Motor neuron (in vitro differentiated cells): ENCODE measurements at regions not wholly inside any gene's neighbourhood (a gene's known extent, or its start where the extent isn't known, plus 50 kb on each side); places are given as distances from the start of the nearest gene placed in this dataset.

ENCODE experiments used
- ATAC-seq, 8 experiments: fragments of 200-7000 bp; cut with Tn5 transposase; replicated peaks in 6 of 8; 2 replicates each; pipeline ENCODE4 v1.8.0; 2021; ENCODE audit warnings: mild to moderate bottlenecking in 8 of 8, moderate library complexity in 8 of 8
- H3K27ac ChIP-seq, 2 donors: fragments of 250-450 bp; sonication (Bioruptor Pico); 2 replicates each; pipeline ENCODE4 v1.9.0; 2021; ENCODE audit warnings: antibody characterized with exemption in 2 of 2, mild to moderate bottlenecking in 2 of 2, moderate library complexity in 1 of 2
- H3K4me1 ChIP-seq, 2 donors: fragments of 250-450 bp; sonication (Bioruptor Pico); replicated peaks in 1 of 2; 2 replicates each; pipeline ENCODE4 v1.6.1; 2021; ENCODE audit warnings: antibody characterized with exemption in 2 of 2, mild to moderate bottlenecking in 2 of 2, moderate library complexity in 1 of 2
- H3K4me3 ChIP-seq, 5 donors: fragments of 250-450 bp; sonication (Bioruptor Pico); 2 replicates each; pipeline ENCODE4 v1.9.0; 2021; ENCODE audit warnings: antibody characterized with exemption in 5 of 5, mild to moderate bottlenecking in 5 of 5, moderate library complexity in 4 of 5
- WGBS, 10 experiments: fragments of 450-650 bp; shearing (Covaris generic); methylation state at CpG; one replicate each; pipeline ENCODE4 v1.0.0; 2022; 5-methylcytosine and 5-hydroxymethylcytosine counted together
- in situ Hi-C, 9 experiments: fragments of 400-800 bp; cut with MboI; loops; one replicate each; pipeline ENCODE4 v1.15.0; 2021; ENCODE audit warnings: low sequenced_read_pairs in 9 of 9, low pct_unique_long_range_greater_than_20kb in 2 of 9; ENCODE audit not compliant: unreplicated experiment in 9 of 9

DNA sequence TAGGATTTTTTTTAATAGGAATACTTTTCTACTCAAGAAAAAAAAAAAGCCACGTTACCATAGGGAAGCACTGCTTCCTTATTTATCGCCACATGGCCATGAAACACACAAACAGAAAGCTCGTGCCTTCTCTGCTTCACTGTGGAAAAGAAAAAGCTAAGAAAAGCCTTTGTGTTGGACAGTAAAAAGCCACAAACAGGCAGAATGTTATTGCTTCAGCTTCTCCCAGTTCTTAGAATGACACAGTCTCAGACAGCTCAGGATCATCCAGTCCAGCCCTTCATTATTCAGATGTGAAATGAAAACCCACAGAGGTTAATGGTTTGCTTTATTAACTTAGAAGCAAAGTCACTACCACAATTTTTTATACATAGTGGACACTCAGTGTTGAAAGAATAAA is 181.6 kb upstream of the NOCT start:
- Histone ChIP-seq H3K4me1 (peaks cover 16 to 23% of the 10 kb centered on the region in 2 donors), H3K4me3 (no peak overlapping the region), H3K27ac (no peak overlapping the region)
- peak in 6 of 8 experiments; percentile 23 to 88 (median 69) for ATAC-seq
- WGBS, 10 experiments, result 8 to 82% (median 63%) methylated on average over 2 to 3 of the region's 3 CpGs; no CpG with 5 or more reads in 1 of the 10 experiments
- in situ Hi-C loops, result no loop called here

DNA sequence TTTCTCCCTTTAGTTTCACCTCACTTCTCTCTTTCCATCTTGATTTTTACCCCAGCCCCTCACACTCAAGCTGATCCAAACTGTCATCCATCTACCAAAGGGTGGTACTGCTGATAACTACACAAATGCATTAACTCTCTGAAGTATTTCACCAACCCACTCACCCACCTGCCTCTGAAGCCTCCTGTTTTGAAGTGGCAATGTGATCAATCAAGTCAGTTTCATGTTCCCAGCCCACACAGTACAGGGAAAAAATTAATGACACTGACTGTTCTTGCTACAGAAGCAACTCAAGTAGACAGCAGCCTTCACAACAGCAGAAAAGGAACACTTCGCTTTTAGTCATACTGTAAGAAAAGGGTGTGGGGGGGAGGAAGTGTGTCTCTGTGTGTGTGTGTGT is 183.0 kb upstream of the NOCT start:
- peak in 2 of 8 experiments; percentile 39 to 48 for ATAC-seq
- Histone ChIP-seq H3K4me1 (peaks cover 16 to 23% of the 10 kb centered on the region in 2 donors), H3K4me3 (no peak overlapping the region), H3K27ac (no peak overlapping the region)
- in situ Hi-C loops, result no loop called here
- 100% methylated on average over 1 of the region's 1 CpG; no CpG with 5 or more reads in 9 of the 10 experiments for WGBS, 10 experiments

DNA sequence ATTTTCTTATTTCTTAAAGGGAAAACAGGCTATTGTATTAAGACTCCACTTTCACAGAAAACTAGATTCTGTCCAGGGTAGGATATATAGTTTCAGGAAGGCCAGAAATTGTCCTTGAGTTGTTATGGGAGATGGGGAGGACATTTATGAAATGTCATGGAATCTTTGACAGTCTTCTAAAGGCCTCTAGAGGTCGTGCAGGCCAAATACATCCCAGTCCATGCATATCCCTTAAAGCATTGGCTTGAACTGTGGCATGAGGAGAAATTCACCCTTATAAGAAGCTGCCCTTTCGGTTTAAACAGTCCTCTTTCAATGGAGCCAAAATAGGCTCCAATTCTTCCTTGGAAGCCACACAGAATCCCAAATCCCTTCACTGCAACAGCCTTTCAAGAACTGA is 183.6 kb upstream of the NOCT start:
- no peak overlapping the region for H3K27ac ChIP-seq
- ATAC-seq, result peak in 2 of 8 experiments; percentile 43 to 65
- in situ Hi-C loops, result no loop called here
- no peak overlapping the region for H3K4me3 ChIP-seq
- H3K4me1 ChIP-seq, result peaks cover 16 to 23% of the 10 kb centered on the region in 2 donors
- WGBS, 10 experiments, result 0 to 100% (median 50%) methylated on average over 1 to 2 of the region's 2 CpGs; no CpG with 5 or more reads in 1 of the 10 experiments

DNA sequence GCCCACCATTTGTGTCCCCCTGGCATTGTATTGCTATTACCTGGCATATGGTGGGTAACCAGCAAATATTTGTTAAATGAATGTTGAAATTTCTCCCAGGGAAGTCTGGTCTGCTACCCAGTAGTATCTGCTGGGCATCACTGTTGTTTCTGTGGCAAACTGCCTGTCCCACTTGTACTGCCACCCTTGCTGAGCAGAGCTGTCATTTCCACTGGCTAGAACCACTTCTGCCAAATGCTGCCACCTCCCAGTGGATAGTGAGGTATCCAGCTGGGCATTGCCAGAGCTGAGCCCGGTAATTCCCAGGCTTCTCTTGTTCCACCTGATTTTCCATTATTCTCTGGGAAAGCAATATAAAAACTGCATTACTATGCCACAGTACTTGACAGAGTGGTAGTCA is 186.7 kb upstream of the NOCT start:
- H3K4me3 ChIP-seq, result no peak overlapping the region
- WGBS, 10 experiments, result 57 to 86% methylated on average over 1 of the region's 1 CpG; no CpG with 5 or more reads in 8 of the 10 experiments
- H3K27ac ChIP-seq, result no peak overlapping the region
- H3K4me1 ChIP-seq, result peaks cover 12 to 19% of the 10 kb centered on the region in 2 donors
- no peak for ATAC-seq
- in situ Hi-C loops, result no loop called here

DNA sequence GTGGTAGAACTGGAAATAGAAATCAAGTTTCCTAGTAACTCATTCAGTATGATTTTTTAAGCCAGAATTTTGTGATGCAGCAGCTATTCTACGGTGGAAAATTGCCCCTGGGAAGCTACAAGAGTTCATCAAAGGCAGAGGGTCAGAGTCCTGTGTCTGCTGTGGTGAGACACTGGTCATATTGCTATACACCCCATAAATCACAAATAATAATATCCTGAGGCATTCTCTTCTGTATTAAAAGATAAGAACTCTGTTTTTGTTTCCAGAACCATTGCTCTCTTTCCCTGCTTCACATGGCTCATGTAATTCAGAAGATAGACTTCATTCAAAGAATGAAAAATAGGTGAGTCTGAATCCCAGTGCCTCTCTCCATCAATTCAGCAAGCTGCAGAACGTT is 188.8 kb upstream of the NOCT start:
- 0 to 88% (median 34%) methylated on average over 1 to 2 of the region's 2 CpGs; no CpG with 5 or more reads in 2 of the 10 experiments for WGBS, 10 experiments
- Histone ChIP-seq H3K27ac (no peak overlapping the region), H3K4me1 (peaks cover 8 to 26% of the 10 kb centered on the region in 2 donors), H3K4me3 (no peak overlapping the region)
- ATAC-seq, result peak in 2 of 8 experiments; percentile 20 to 24
- in situ Hi-C loops, result no loop called here

DNA sequence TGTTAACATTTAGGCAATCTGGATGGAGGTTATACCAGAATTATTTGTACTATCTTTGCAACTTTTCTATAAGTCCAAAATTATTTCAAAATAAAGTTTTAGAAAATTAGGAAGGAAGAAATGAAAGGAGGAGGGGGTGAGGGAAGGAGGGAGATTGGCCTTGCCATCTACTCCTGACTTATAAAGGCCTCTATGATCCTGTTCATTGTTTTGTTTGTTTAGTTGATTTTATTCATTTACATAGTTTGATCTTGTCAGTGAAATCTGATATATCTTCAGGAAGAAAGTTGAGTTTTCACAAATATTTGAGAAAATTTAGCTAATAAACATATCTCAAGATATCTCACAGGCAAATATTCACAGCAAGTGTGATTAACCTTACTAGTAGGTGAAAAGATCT is 189.3 kb upstream of the NOCT start:
- ATAC-seq, result peak in 1 of 8 experiments; percentile 65
- Histone ChIP-seq H3K27ac (no peak overlapping the region), H3K4me3 (no peak overlapping the region), H3K4me1 (peaks cover 8 to 29% of the 10 kb centered on the region in 2 donors)
- in situ Hi-C loops, result no loop called here

DNA sequence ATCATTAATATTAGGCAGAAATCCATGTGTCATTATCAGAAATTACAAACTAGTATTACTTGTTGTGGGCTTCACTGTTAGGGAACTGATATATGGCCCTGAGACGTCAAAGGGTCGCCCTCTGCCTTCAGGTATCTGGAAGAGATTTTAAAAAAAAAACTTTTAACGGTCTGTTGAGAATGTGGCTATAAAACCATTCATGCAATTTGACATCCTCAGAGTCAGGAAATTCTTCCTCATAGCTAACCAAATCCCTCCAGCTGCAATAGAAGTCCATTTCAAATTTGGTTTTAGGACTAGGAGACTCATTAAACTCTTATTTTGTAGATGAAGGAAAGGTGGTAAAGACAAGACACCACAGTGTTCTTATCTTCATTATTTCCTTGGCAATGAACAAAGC is 194.2 kb upstream of the NOCT start:
- peaks cover 10 to 34% of the 10 kb centered on the region in 2 donors for H3K4me1 ChIP-seq
- no peak overlapping the region for H3K4me3 ChIP-seq
- no peak overlapping the region for H3K27ac ChIP-seq
- ATAC-seq, result no peak
- WGBS, 10 experiments, result 8 to 100% (median 88%) methylated on average over 1 to 3 of the region's 3 CpGs
- in situ Hi-C loops, result no loop called here

DNA sequence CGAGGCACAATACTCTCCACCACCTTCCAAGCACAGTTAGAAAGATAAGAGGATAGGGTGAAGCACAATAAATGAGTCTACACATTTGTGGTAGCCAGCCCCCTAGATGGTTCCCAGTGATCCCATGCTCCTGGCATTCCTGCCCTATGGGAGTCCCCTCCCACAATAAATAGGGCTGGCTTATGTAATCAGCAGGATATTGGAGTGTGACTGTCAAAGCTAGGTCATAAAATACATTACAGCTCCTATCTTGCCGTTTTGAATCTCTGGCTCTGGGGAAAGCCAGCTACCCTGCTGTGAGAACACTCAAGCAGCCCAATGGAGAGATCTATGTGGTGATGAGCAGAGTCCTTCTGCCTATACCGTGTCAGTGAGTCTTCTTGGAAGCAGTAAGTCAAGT is 198.7 kb upstream of the NOCT start:
- in situ Hi-C loops, result no loop called here
- 13 to 100% (median 67%) methylated on average over 1 to 3 of the region's 3 CpGs; no CpG with 5 or more reads in 1 of the 10 experiments for WGBS, 10 experiments
- H3K4me3 ChIP-seq, result no peak overlapping the region
- ATAC-seq, result peak in 2 of 8 experiments; percentile 5 to 13
- H3K4me1 ChIP-seq, result peaks cover 2 to 22% of the 10 kb centered on the region in 2 donors
- no peak overlapping the region for H3K27ac ChIP-seq

DNA sequence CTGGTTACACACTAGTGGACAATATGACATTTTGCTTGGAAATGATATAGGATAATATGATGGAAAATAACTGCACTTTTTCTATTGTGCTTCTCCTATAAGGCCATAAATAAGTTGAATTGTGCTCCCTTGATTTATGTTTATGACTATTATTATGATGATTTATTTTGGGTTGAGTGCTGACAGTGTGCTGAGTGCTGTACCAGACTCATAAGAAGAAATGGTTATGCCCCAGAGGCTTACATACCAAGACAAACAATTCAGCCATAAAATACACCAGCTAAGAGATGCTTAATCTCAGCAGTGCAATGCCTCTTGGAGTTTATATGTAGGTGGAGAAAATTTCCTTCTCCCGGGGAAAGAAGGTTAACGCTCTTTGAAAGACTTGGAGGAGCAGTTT is 199.8 kb upstream of the NOCT start:
- peak in 5 of 8 experiments; percentile 88 to 99 (median 97) for ATAC-seq
- 0 to 100% (median 74%) methylated on average over 1 to 2 of the region's 2 CpGs; no CpG with 5 or more reads in 2 of the 10 experiments for WGBS, 10 experiments
- in situ Hi-C loops, result no loop called here
- peaks cover 2 to 18% of the 10 kb centered on the region in 2 donors for H3K4me1 ChIP-seq
- H3K27ac ChIP-seq, result no peak overlapping the region
- no peak overlapping the region for H3K4me3 ChIP-seq

DNA sequence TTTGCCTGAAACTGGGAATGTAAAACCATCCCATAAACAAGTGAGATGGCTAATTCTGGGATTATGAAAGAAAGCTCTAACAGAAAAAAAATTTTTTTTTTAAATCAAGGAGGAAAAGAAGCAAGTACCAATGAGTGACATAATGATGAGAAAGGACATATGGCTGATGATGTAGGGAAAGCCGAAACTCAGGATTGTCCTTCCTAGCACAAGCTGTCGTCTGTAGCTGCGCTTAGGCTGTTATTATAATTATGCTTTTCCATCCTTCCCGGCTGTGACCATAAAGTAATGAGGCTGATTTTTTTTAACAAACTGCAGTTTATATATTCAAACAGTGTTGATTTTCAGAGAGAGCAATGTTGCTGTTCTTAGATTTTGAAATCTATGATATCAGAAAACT is 209.8 kb upstream of the NOCT start:
- WGBS, 10 experiments, result 15 to 100% (median 76%) methylated on average over 1 to 4 of the region's 4 CpGs; no CpG with 5 or more reads in 1 of the 10 experiments
- ATAC-seq, result no peak

DNA sequence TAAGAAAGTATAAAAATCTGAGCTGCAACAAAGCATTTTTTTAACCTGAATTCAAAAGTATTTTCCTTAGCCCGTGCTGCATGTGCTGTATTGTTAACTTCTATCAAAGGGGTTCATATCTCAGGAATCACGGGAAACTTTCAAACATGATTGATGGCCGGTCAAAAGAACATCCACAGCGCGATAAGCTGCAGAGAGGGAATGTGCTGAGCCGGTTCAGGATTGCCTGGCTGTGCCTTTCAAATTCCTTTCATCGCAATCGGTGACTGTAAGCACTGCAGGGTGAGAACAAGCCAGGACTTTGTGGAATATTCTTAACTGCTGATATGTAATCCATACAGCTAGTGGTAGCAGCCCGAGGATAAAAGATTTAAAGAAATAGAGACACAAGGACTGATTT is 210.9 kb upstream of the NOCT start:
- in situ Hi-C loops, result no loop called here
- WGBS, 10 experiments, result 0 to 20% (median 11%) methylated on average over 1 to 9 of the region's 9 CpGs; no CpG with 5 or more reads in 2 of the 10 experiments
- no peak overlapping the region for H3K4me3 ChIP-seq
- no peak overlapping the region for H3K27ac ChIP-seq
- peaks cover 19 to 23% of the 10 kb centered on the region in 2 donors for H3K4me1 ChIP-seq
- peak; percentile 11 to 77 (median 60) for ATAC-seq

More for the DNA sequence above, 209.8 kb upstream of the NOCT start:
- in situ Hi-C loops, result no loop called here
- H3K4me3 ChIP-seq, result no peak overlapping the region
- no peak overlapping the region for H3K27ac ChIP-seq
- peaks cover 13 to 14% of the 10 kb centered on the region in 2 donors for H3K4me1 ChIP-seq

DNA sequence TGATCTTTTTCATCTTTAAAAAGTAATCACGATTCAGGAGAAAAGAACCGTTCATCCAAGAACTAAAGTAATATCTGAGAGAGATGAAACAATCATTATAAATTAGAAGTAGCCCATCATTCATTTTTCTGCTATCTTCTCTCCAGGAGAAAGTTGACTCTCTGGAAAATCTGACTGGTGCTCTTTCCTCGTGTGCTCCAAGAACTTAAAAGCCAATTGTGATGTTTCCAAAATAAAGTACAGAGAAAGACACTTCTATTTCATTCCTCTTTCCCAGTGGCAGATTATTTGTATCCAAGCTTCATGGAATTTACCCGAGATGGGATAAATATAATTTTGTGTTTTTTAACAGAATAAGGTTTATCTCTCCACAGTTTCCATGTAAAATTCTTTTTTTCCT is 212.5 kb upstream of the NOCT start:
- no peak for ATAC-seq
- Histone ChIP-seq H3K4me3 (no peak overlapping the region), H3K27ac (no peak overlapping the region), H3K4me1 (peaks cover 20 to 23% of the 10 kb centered on the region in 2 donors)
- in situ Hi-C loops, result no loop called here
- WGBS, 10 experiments, result 0 to 100% (median 78%) methylated on average over 2 to 4 of the region's 4 CpGs

DNA sequence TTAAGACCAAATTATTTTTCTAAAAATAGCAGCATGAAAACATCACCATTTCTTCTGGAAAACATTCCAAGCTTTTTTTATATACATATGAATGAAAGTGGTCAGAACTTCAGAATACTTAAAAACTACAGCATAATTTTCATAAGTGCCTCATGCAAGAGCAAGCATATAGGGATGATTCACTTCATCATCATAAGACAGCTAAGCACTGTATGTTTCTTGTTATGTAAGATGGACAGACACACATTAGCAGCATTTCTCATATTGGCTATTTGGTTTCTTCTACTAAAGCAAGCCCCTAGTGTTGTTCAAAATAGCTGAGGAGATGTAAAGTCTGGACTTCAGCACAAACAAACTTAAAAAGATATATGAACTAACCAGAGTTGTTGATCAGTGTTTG is 213.1 kb upstream of the NOCT start:
- Histone ChIP-seq H3K4me1 (peaks cover 22 to 23% of the 10 kb centered on the region in 2 donors), H3K4me3 (no peak overlapping the region), H3K27ac (no peak overlapping the region)
- in situ Hi-C loops, result no loop called here
- ATAC-seq, result no peak

DNA sequence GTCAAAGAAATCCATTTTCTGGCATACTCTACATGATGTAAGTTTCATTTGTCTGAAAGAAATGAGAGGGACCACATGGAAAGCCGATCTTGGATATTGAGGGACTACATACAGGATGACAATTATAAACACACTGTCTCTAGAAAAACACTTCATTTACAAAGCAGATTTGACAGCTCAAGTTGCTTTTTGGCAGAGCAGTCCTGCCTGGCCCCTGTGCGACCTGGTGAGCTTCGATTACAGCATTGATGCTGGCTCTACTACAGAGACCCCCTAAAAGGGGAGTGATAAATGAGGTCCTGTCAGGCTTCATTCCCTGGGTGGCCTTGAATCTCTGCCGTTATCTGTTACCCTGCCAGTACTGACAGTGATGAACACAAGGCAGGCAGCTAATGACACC is 215.2 kb upstream of the NOCT start:
- Histone ChIP-seq H3K4me3 (no peak overlapping the region), H3K4me1 (peaks cover 17 to 23% of the 10 kb centered on the region in 2 donors), H3K27ac (no peak overlapping the region)
- peak in 3 of 8 experiments; percentile 21 to 48 (median 29) for ATAC-seq
- 0 to 83% (median 51%) methylated on average over 1 to 4 of the region's 4 CpGs; no CpG with 5 or more reads in 1 of the 10 experiments for WGBS, 10 experiments
- in situ Hi-C loops, result no loop called here
